ENCODE measurements at regions not wholly inside any gene's neighbourhood (a gene's known extent, or its start where the extent isn't known, plus 50 kb on each side); places are given as distances from the start of the nearest gene placed in this dataset.

- Mint-ChIP-seq H3K4me1 (ENCODE audit: low read depth, unreplicated experiment) (no peaks in the 10 kb centered on the region), H3K9me3 (ENCODE audit: unreplicated experiment) (no peaks in the 10 kb centered on the region), H3K4me3 (ENCODE audit: unreplicated experiment) (no peak overlapping the region), H3K27me3 (ENCODE audit: insufficient read depth, unreplicated experiment) (peaks cover 11% of the 10 kb centered on the region), H3K27ac (ENCODE audit: unreplicated experiment) (no peak overlapping the region), H3K36me3 (ENCODE audit: insufficient read depth, unreplicated experiment) (no peaks in the 10 kb centered on the region)
- intact Hi-C loops (cut with micrococcal nuclease; ENCODE audit: unreplicated experiment): no loop called here
- Histone ChIP-seq H3K27me3 (replicated peaks; ENCODE audit: control insufficient read depth, insufficient read depth, low read length) (no peaks in the 10 kb centered on the region), H3K4me1 (no peaks in the 10 kb centered on the region), H3K9me3 (no peaks in the 10 kb centered on the region), H3K4me3 (ENCODE audit: low read depth, low read length) (no peak overlapping the region), H3K36me3 (ENCODE audit: control insufficient read depth, insufficient read depth, low read length) (no peaks in the 10 kb centered on the region)
- POLR2A ChIA-PET: no interaction called here
- DNase-seq: no peak
- TF ChIP-seq, protein P1, sequence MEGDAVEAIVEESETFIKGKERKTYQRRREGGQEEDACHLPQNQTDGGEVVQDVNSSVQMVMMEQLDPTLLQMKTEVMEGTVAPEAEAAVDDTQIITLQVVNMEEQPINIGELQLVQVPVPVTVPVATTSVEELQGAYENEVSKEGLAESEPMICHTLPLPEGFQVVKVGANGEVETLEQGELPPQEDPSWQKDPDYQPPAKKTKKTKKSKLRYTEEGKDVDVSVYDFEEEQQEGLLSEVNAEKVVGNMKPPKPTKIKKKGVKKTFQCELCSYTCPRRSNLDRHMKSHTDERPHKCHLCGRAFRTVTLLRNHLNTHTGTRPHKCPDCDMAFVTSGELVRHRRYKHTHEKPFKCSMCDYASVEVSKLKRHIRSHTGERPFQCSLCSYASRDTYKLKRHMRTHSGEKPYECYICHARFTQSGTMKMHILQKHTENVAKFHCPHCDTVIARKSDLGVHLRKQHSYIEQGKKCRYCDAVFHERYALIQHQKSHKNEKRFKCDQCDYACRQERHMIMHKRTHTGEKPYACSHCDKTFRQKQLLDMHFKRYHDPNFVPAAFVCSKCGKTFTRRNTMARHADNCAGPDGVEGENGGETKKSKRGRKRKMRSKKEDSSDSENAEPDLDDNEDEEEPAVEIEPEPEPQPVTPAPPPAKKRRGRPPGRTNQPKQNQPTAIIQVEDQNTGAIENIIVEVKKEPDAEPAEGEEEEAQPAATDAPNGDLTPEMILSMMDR (IDR thresholded peaks at IDR 0.05; ENCODE audit: insufficient read depth in 1 of 2, low read depth in 1 of 2, low read length in 1 of 2, severe bottlenecking in 1 of 2, unreplicated experiment in 1 of 2): no peak
- BruUV-seq (replicated peaks): no TSS peak
- CTCF ChIA-PET: no interaction called here
Measured at GRCh38 chr3:117435506-117435905, 725.9 kb downstream of the TUSC7 start.

DNA sequence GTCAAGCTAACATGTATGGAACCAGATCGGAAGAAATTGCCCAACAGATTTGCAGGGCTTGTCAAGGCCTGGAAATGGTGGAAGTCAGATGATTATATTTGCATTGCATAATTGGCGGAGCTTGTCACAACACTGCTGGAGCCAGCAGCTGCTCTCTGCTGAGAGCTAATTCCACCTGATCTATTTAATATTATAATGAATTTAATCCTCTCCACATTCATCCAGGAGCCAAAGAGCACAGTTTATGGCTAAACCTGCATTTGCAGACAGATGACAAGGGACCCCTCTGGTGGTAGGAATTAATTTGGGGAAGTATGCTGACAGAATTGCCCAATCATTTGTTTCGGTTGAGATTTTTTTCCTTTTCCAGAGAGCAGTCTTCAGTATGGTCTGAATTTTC lies 730.2 kb downstream of the TUSC7 start:
- Mint-ChIP-seq H3K36me3 (ENCODE audit: insufficient read depth, unreplicated experiment) (no peaks in the 10 kb centered on the region), H3K4me3 (ENCODE audit: unreplicated experiment) (no peak overlapping the region), H3K27ac (ENCODE audit: unreplicated experiment) (no peak overlapping the region), H3K27me3 (ENCODE audit: insufficient read depth, unreplicated experiment) (peaks cover 13% of the 10 kb centered on the region), H3K9me3 (ENCODE audit: unreplicated experiment) (no peaks in the 10 kb centered on the region), H3K4me1 (ENCODE audit: low read depth, unreplicated experiment) (no peaks in the 10 kb centered on the region)
- no peak overlapping the region for H3K4me3 ChIP-seq (ENCODE audit: low read depth, low read length)
- ChIA-PET CTCF (interaction anchor here (1.5 kb wide), 1 partner anchor 669 kb away, joined by 6 read pairs; no protein-coding TSS in a partner anchor), POLR2A (no interaction called here)
- H3K36me3 ChIP-seq (ENCODE audit: control insufficient read depth, insufficient read depth, low read length): no peaks in the 10 kb centered on the region
- no peaks in the 10 kb centered on the region for H3K4me1 ChIP-seq
- no peaks in the 10 kb centered on the region for H3K9me3 ChIP-seq
- intact Hi-C loops (cut with micrococcal nuclease; ENCODE audit: unreplicated experiment): loop anchor here (1.0 kb wide), 1 partner anchor 421 kb away; no protein-coding TSS in a partner anchor
- TF ChIP-seq, protein P1 (IDR thresholded peaks at IDR 0.05; ENCODE audit: insufficient read depth in 1 of 2, low read depth in 1 of 2, low read length in 1 of 2, severe bottlenecking in 1 of 2, unreplicated experiment in 1 of 2): peak; percentile 45 to 47
- DNase-seq: peak in 1 of 2 experiments; percentile 43
- no TSS peak for BruUV-seq (replicated peaks)
- no peaks in the 10 kb centered on the region for H3K27me3 ChIP-seq (replicated peaks; ENCODE audit: control insufficient read depth, insufficient read depth, low read length)

DNA sequence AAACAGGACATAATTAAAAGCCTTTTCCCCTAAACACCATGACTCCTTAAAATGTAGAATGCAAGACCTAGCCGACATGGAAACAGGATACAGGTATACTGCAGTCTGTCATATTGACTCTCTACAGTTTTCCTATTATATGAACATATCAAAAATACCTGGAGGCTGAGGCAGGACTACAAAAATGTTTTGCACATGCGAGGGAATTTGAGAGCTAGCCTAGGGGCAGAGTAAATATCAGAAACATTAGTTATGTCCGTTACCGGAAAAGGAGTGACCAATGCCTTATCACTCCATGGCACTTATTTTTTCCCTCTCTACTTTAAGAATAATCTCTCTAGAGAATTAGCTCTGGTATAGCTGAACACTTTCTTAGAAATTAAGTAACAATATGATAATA lies 732.3 kb downstream of the TUSC7 start:
- no peaks in the 10 kb centered on the region for H3K36me3 ChIP-seq (ENCODE audit: control insufficient read depth, insufficient read depth, low read length)
- no peak overlapping the region for H3K4me3 ChIP-seq (ENCODE audit: low read depth, low read length)
- no peaks in the 10 kb centered on the region for H3K27me3 ChIP-seq (replicated peaks; ENCODE audit: control insufficient read depth, insufficient read depth, low read length)
- H3K27ac Mint-ChIP-seq (ENCODE audit: unreplicated experiment): no peak overlapping the region
- H3K27me3 Mint-ChIP-seq (ENCODE audit: insufficient read depth, unreplicated experiment): peaks cover 6% of the 10 kb centered on the region
- H3K9me3 ChIP-seq: no peaks in the 10 kb centered on the region
- DNase-seq: no peak
- TF ChIP-seq, protein P1 (IDR thresholded peaks at IDR 0.05; ENCODE audit: insufficient read depth in 1 of 2, low read depth in 1 of 2, low read length in 1 of 2, severe bottlenecking in 1 of 2, unreplicated experiment in 1 of 2): no peak
- POLR2A ChIA-PET: no interaction called here
- no peaks in the 10 kb centered on the region for H3K36me3 Mint-ChIP-seq (ENCODE audit: insufficient read depth, unreplicated experiment)
- H3K4me1 ChIP-seq: no peaks in the 10 kb centered on the region
- no peaks in the 10 kb centered on the region for H3K9me3 Mint-ChIP-seq (ENCODE audit: unreplicated experiment)
- no peaks in the 10 kb centered on the region for H3K4me1 Mint-ChIP-seq (ENCODE audit: low read depth, unreplicated experiment)
- intact Hi-C loops (cut with micrococcal nuclease; ENCODE audit: unreplicated experiment): no loop called here
- CTCF ChIA-PET: no interaction called here
- no peak overlapping the region for H3K4me3 Mint-ChIP-seq (ENCODE audit: unreplicated experiment)
- no TSS peak for BruUV-seq (replicated peaks)
